Testis (tissue), 2 donors: ENCODE measurements at regions not wholly inside any gene's neighbourhood (a gene's known extent, or its start where the extent isn't known, plus 50 kb on each side); places are given as distances from the start of the nearest gene placed in this dataset.

ENCODE experiments used
- DNase-seq: peaks from one replicate; pipeline ENCODE4 v3.0.0-alpha.2; 2019
- H3K27ac ChIP-seq, 2 donors: fragments of 200-600 bp; sonication (generic); one replicate each; pipeline ENCODE4 v1.5.1; 2019
- H3K27me3 ChIP-seq: fragments of 200-600 bp; sonication (generic); one replicate; pipeline ENCODE4 v1.5.1; 2019
- H3K36me3 ChIP-seq: fragments of 200-600 bp; sonication (generic); one replicate; pipeline ENCODE4 v1.5.1; 2017; ENCODE audit warnings: low read depth; ENCODE audit errors: missing control alignments
- H3K4me1 ChIP-seq: fragments of 200-600 bp; sonication (generic); one replicate; pipeline ENCODE4 v1.5.1; 2019
- H3K4me3 ChIP-seq, 2 donors: fragments of 200-600 bp; sonication (generic); one replicate each; pipeline ENCODE4 v1.5.1; 2017 to 2019
- H3K9me3 ChIP-seq: fragments of 200-600 bp; sonication (generic); one replicate; pipeline ENCODE4 v1.5.1; 2017
- CTCF ChIP-seq, 3 experiments: fragments of 450-650 bp in 2 of 3; fragments of 200-600 bp in 1 of 3; sonication (generic) in 1 of 3; IDR thresholded peaks; one replicate each; pipeline ENCODE4 v1.5.1; 2016 to 2019; ENCODE audit warnings: antibody characterized with exemption in 3 of 3, mild to moderate bottlenecking in 2 of 3, moderate library complexity in 1 of 3
- POLR2A ChIP-seq: fragments of 450-650 bp; IDR thresholded peaks from one replicate; pipeline ENCODE4 v1.6.1; 2017; ENCODE audit warnings: antibody characterized with exemption, mild to moderate bottlenecking, moderate library complexity
- WGBS, 2 donors: methylation state at CpG; one replicate each; pipeline ENCODE4 v1.1.5; 2018; 5-methylcytosine and 5-hydroxymethylcytosine counted together
- intact Hi-C: fragments of 100-400 bp; cut with DNase I; formaldehyde crosslinking; loops from one replicate; pipeline ENCODE4 v1.15.1; 2023; ENCODE audit warnings: low total_unique reads

GRCh38 chr7:45235905-45236304 lies 78.3 kb downstream of the RAMP3 start:
- H3K4me3 ChIP-seq, result no peak overlapping the region
- TF ChIP-seq POLR2A (no peak), CTCF (IDR thresholded peaks at IDR 0.05) (no peak)
- intact Hi-C loops, result no loop called here
- H3K27me3 ChIP-seq, result no peaks in the 10 kb centered on the region
- H3K9me3 ChIP-seq, result no peaks in the 10 kb centered on the region
- H3K27ac ChIP-seq, result no peak overlapping the region
- no peaks in the 10 kb centered on the region for H3K4me1 ChIP-seq
- no peak for DNase-seq
- H3K36me3 ChIP-seq, result no peaks in the 10 kb centered on the region

GRCh38 chr7:45236666-45237065 lies 79.1 kb downstream of the RAMP3 start:
- Histone ChIP-seq H3K27ac (no peak overlapping the region), H3K9me3 (no peaks in the 10 kb centered on the region), H3K4me3 (no peak overlapping the region), H3K4me1 (no peaks in the 10 kb centered on the region), H3K36me3 (no peaks in the 10 kb centered on the region), H3K27me3 (no peaks in the 10 kb centered on the region)
- intact Hi-C loops, result no loop called here
- no peak for DNase-seq
- TF ChIP-seq CTCF (IDR thresholded peaks at IDR 0.05) (no peak), POLR2A (no peak)
- 32 to 35% methylated on average over 1 of the region's 1 CpG for WGBS, 2 donors

GRCh38 chr7:45237788-45238461 lies 80.3 kb downstream of the RAMP3 start:
- no peaks in the 10 kb centered on the region for H3K36me3 ChIP-seq
- H3K27ac ChIP-seq, result no peak overlapping the region
- WGBS, 2 donors, result 65 to 77% methylated on average over 13 of the region's 13 CpGs
- H3K27me3 ChIP-seq, result no peaks in the 10 kb centered on the region
- H3K4me1 ChIP-seq, result no peaks in the 10 kb centered on the region
- TF ChIP-seq POLR2A (no peak), CTCF (IDR thresholded peaks at IDR 0.05) (no peak)
- H3K4me3 ChIP-seq, result no peak overlapping the region
- H3K9me3 ChIP-seq, result no peaks in the 10 kb centered on the region
- intact Hi-C loops, result no loop called here
- DNase-seq, result no peak

- Histone ChIP-seq H3K4me1 (no peaks in the 10 kb centered on the region), H3K27ac (no peak overlapping the region), H3K36me3 (no peaks in the 10 kb centered on the region), H3K9me3 (no peaks in the 10 kb centered on the region), H3K27me3 (no peaks in the 10 kb centered on the region), H3K4me3 (no peak overlapping the region)
- WGBS, 2 donors, result 59 to 65% methylated on average over 5 of the region's 5 CpGs
- intact Hi-C loops, result no loop called here
- no peak for DNase-seq
- no peak for TF ChIP-seq POLR2A
- TF ChIP-seq CTCF (IDR thresholded peaks at IDR 0.05), result no peak
These were observed 81.2 kb downstream of the RAMP3 start for GRCh38 chr7:45238806-45239205.

- no peak overlapping the region for H3K27ac ChIP-seq
- no peak for DNase-seq
- intact Hi-C loops, result no loop called here
These were observed 81.9 kb downstream of the RAMP3 start for GRCh38 chr7:45239486-45239885.

More at GRCh38 chr7:45239486-45239885, 81.9 kb downstream of the RAMP3 start:
- Histone ChIP-seq H3K36me3 (no peaks in the 10 kb centered on the region), H3K9me3 (no peaks in the 10 kb centered on the region), H3K4me1 (no peaks in the 10 kb centered on the region), H3K27me3 (no peaks in the 10 kb centered on the region), H3K4me3 (no peak overlapping the region)
- 64 to 87% methylated on average over 2 to 6 of the region's 6 CpGs for WGBS, 2 donors
- TF ChIP-seq POLR2A, result no peak
- TF ChIP-seq CTCF (IDR thresholded peaks at IDR 0.05), result no peak
